Ovary (tissue), 3 donors: ENCODE measurements at regions not wholly inside any gene's neighbourhood (a gene's known extent, or its start where the extent isn't known, plus 50 kb on each side); places are given as distances from the start of the nearest gene placed in this dataset.

Experiments
- CTCF ChIP-seq, 3 donors: fragments of 450-650 bp in 2 of 3; fragments of 200-600 bp in 1 of 3; IDR thresholded peaks; one replicate each; pipeline versions ENCODE4 v1.5.1 to v1.8.0; 2016 to 2022; ENCODE audit warnings: antibody characterized with exemption in 3 of 3, mild to moderate bottlenecking in 1 of 3
- EP300 ChIP-seq: sonication (generic); formaldehyde crosslinking; IDR thresholded peaks from one replicate; pipeline ENCODE4 v1.6.1; 2017; ENCODE audit warnings: antibody characterized with exemption
- POLR2A ChIP-seq: fragments of 450-650 bp; IDR thresholded peaks from one replicate; pipeline ENCODE4 v1.6.1; 2017; ENCODE audit warnings: antibody characterized with exemption, mild to moderate bottlenecking, moderate library complexity
- donor health status: DM: no; HTN: no; CAD: no.

- TF ChIP-seq CTCF (IDR thresholded peaks at IDR 0.05) (no peak), POLR2A (no peak), EP300 (no peak)
Observed at GRCh38 chr5:136666970-136667620, 301.8 kb upstream of the TRPC7 start.
